GM12878 (cell line): ENCODE measurements at regions not wholly inside any gene's neighbourhood (a gene's known extent, or its start where the extent isn't known, plus 50 kb on each side); places are given as distances from the start of the nearest gene placed in this dataset.

Experiments used
- BRCA1 ChIP-seq: IDR thresholded peaks from 2 replicates; pipeline ENCODE4 v1.6.1; 2011; ENCODE audit warnings: low read depth, low read length, improper control_type of control experiment
- CHD2 ChIP-seq: IDR thresholded peaks from 2 replicates; pipeline ENCODE4 v1.6.1; 2011; ENCODE audit warnings: low read depth, low read length, improper control_type of control experiment, borderline replicate concordance
- CTCF ChIP-seq, 3 experiments: IDR thresholded peaks in 2 of 3; conservative IDR thresholded peaks in 1 of 3; 2 replicates each; pipeline ENCODE4 v1.5.1; 2011; ENCODE audit warnings: low read depth in 3 of 3, low read length in 3 of 3, mild to moderate bottlenecking in 3 of 3, control low read depth in 2 of 3, moderate library complexity in 2 of 3, inconsistent platforms in 1 of 3, mixed read lengths in 1 of 3; ENCODE audit not compliant: control insufficient read depth in 2 of 3, insufficient read depth in 1 of 3; ENCODE audit errors: extremely low read depth in 1 of 3
- EP300 ChIP-seq, 2 experiments: fragments of 150-350 bp in 1 of 2; IDR thresholded peaks; 2 replicates each; pipeline ENCODE4 v1.6.1; 2011 to 2012; ENCODE audit warnings: low read depth in 2 of 2, low read length in 2 of 2, borderline replicate concordance in 1 of 2, improper control_type of control experiment in 1 of 2, inconsistent platforms in 1 of 2; ENCODE audit not compliant: control insufficient read depth in 1 of 2
- EZH2 ChIP-seq: IDR thresholded peaks from 2 replicates; pipeline ENCODE4 v1.6.1; 2012; ENCODE audit warnings: low read depth, mild to moderate bottlenecking, control low read depth, inconsistent platforms, low read length, borderline replicate concordance; ENCODE audit not compliant: control insufficient read depth
- MXI1 ChIP-seq: fragments of 150-350 bp; IDR thresholded peaks from 2 replicates; pipeline ENCODE4 v1.6.1; 2011; ENCODE audit warnings: low read depth, mild to moderate bottlenecking, inconsistent platforms, low read length, improper control_type of control experiment
- MYC ChIP-seq: IDR thresholded peaks from 2 replicates; pipeline ENCODE4 v1.6.1; 2011; ENCODE audit warnings: mild to moderate bottlenecking, low read length, moderate library complexity, inconsistent platforms; ENCODE audit not compliant: insufficient read depth, insufficient replicate concordance, insufficient read length, severe bottlenecking
- ZNF24 ChIP-seq: fragments of 450-650 bp; IDR thresholded peaks from 2 replicates; pipeline ENCODE4 v1.6.1; 2017; ENCODE audit warnings: antibody characterized with exemption, mild to moderate bottlenecking

- TF ChIP-seq CTCF (IDR thresholded peaks at IDR 0.05 in 2 of 3, conservative IDR thresholded peaks at IDR 0.05 in 1 of 3; ENCODE audit: control insufficient read depth in 2 of 3, extremely low read depth in 1 of 3, insufficient read depth in 1 of 3, low read depth in 3 of 3, low read length in 3 of 3) (no peak), ZNF24 (no peak), EZH2 (no peak), MXI1 (no peak), EP300 (IDR thresholded peaks at IDR 0.05; ENCODE audit: borderline replicate concordance in 1 of 2, control insufficient read depth in 1 of 2, low read depth in 2 of 2, low read length in 2 of 2) (no peak), CHD2 (no peak), BRCA1 (no peak), MYC (no peak)
These were observed 498.6 kb downstream of the SLC16A7 start for GRCh38 chr12:60094436-60094835.
